Osteoblast (primary cell): ENCODE measurements at regions not wholly inside any gene's neighbourhood (a gene's known extent, or its start where the extent isn't known, plus 50 kb on each side); places are given as distances from the start of the nearest gene placed in this dataset.

Experiments
- DNase-seq: peaks from one replicate; pipeline ENCODE4 v3.0.0; 2011; ENCODE audit warnings: low spot score, mixed read lengths; ENCODE audit not compliant: insufficient read length; ENCODE audit errors: missing footprints
- H2AFZ ChIP-seq: 2 replicates; pipeline ENCODE4 v1.6.0; 2011; ENCODE audit warnings: mild to moderate bottlenecking, low read length
- H3K27ac ChIP-seq: 2 replicates; pipeline ENCODE4 v1.5.1; 2011; ENCODE audit warnings: mild to moderate bottlenecking, low read depth, low read length, moderate library complexity
- H3K27me3 ChIP-seq: 2 replicates; pipeline ENCODE4 v1.6.0; 2012; ENCODE audit warnings: mild to moderate bottlenecking, control low read depth, inconsistent platforms, low read length, moderate library complexity; ENCODE audit not compliant: insufficient read depth
- H3K36me3 ChIP-seq: 2 replicates; pipeline ENCODE4 v1.5.1; 2011; ENCODE audit warnings: mild to moderate bottlenecking, low read length, control low read depth, moderate library complexity; ENCODE audit not compliant: insufficient read depth
- H3K4me1 ChIP-seq: 2 replicates; pipeline ENCODE4 v1.5.1; 2011; ENCODE audit warnings: mild to moderate bottlenecking, low read length, control low read depth, moderate library complexity; ENCODE audit not compliant: insufficient read depth
- H3K4me2 ChIP-seq: 2 replicates; pipeline ENCODE4 v1.6.0; 2011; ENCODE audit warnings: mild to moderate bottlenecking, low read length; ENCODE audit not compliant: insufficient read depth
- H3K4me3 ChIP-seq: fragments of 200-600 bp; sonication (generic); 3 replicates; pipeline ENCODE4 v1.5.1; 2012; ENCODE audit warnings: mild to moderate bottlenecking, low read length, inconsistent platforms; ENCODE audit not compliant: insufficient read depth
- H3K79me2 ChIP-seq: 2 replicates; pipeline ENCODE4 v1.6.0; 2012; ENCODE audit warnings: mild to moderate bottlenecking, low read length, control low read depth, inconsistent platforms; ENCODE audit not compliant: insufficient read depth
- H3K9me3 ChIP-seq: 2 replicates; pipeline ENCODE4 v1.5.1; 2011; ENCODE audit warnings: low read depth, low read length, control low read depth
- H4K20me1 ChIP-seq: 2 replicates; pipeline ENCODE4 v1.6.0; 2012; ENCODE audit warnings: mild to moderate bottlenecking, low read length, control low read depth; ENCODE audit not compliant: insufficient read depth
- TF ChIP-seq, protein P1 (sequence below): IDR thresholded peaks from 2 replicates; pipeline ENCODE4 v1.5.1; 2011; ENCODE audit warnings: mild to moderate bottlenecking, low read depth, low read length, moderate library complexity; ENCODE audit errors: extremely low read depth

DNA sequence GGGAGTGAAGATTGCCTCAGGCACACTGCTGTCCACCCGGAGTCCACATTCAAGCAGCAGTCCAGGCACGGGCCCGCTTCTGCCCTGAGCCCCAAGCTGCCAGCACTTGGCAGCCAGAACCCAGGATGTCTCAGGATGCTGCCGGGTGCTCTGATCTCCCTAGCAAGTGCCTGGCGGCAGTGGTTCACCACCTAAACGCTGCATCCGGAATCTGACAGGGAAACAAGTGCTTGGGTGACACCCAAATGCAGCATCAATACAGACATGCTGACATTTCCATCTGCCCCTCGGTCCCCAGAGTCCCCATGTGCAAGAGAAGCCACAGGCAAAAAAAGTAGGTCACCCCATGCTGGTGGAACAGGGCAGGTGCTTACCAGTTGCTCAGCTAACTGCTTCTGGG lies 197.1 kb upstream of the RPL38 start:
- DNase-seq = no peak
- H3K36me3 ChIP-seq = no peaks in the 10 kb centered on the region
- no peaks in the 10 kb centered on the region for H3K9me3 ChIP-seq
- H3K27me3 ChIP-seq = no peaks in the 10 kb centered on the region
- no peaks in the 10 kb centered on the region for H3K79me2 ChIP-seq
- no peak overlapping the region for H3K4me3 ChIP-seq
- H3K4me2 ChIP-seq = no peak overlapping the region
- H3K4me1 ChIP-seq = no peaks in the 10 kb centered on the region
- no peak overlapping the region for H2AFZ ChIP-seq
- no peaks in the 10 kb centered on the region for H4K20me1 ChIP-seq
- TF ChIP-seq, protein P1, sequence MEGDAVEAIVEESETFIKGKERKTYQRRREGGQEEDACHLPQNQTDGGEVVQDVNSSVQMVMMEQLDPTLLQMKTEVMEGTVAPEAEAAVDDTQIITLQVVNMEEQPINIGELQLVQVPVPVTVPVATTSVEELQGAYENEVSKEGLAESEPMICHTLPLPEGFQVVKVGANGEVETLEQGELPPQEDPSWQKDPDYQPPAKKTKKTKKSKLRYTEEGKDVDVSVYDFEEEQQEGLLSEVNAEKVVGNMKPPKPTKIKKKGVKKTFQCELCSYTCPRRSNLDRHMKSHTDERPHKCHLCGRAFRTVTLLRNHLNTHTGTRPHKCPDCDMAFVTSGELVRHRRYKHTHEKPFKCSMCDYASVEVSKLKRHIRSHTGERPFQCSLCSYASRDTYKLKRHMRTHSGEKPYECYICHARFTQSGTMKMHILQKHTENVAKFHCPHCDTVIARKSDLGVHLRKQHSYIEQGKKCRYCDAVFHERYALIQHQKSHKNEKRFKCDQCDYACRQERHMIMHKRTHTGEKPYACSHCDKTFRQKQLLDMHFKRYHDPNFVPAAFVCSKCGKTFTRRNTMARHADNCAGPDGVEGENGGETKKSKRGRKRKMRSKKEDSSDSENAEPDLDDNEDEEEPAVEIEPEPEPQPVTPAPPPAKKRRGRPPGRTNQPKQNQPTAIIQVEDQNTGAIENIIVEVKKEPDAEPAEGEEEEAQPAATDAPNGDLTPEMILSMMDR = no peak
- H3K27ac ChIP-seq = no peak overlapping the region

- H2AFZ ChIP-seq = no peak overlapping the region
- H3K27ac ChIP-seq = no peak overlapping the region
- H3K36me3 ChIP-seq = no peaks in the 10 kb centered on the region
- H3K4me3 ChIP-seq = no peak overlapping the region
- no peaks in the 10 kb centered on the region for H3K79me2 ChIP-seq
- H3K9me3 ChIP-seq = no peaks in the 10 kb centered on the region
- H3K4me2 ChIP-seq = no peak overlapping the region
- H3K4me1 ChIP-seq = no peaks in the 10 kb centered on the region
- TF ChIP-seq, protein P1 = no peak
- H3K27me3 ChIP-seq = no peaks in the 10 kb centered on the region
- H4K20me1 ChIP-seq = no peaks in the 10 kb centered on the region
- no peak for DNase-seq
Measured at GRCh38 chr17:74008196-74008595, 195.3 kb upstream of the RPL38 start.

GRCh38 chr17:74009056-74009625 lies 194.3 kb upstream of the RPL38 start:
- Histone ChIP-seq H3K9me3 (no peaks in the 10 kb centered on the region), H3K79me2 (no peaks in the 10 kb centered on the region), H2AFZ (no peak overlapping the region), H3K4me1 (no peaks in the 10 kb centered on the region), H3K27me3 (no peaks in the 10 kb centered on the region), H4K20me1 (no peaks in the 10 kb centered on the region), H3K27ac (no peak overlapping the region), H3K4me2 (no peak overlapping the region), H3K36me3 (no peaks in the 10 kb centered on the region), H3K4me3 (no peak overlapping the region)
- DNase-seq = no peak
- TF ChIP-seq, protein P1 = no peak

GRCh38 chr17:74010903-74011302 lies 192.6 kb upstream of the RPL38 start:
- H3K9me3 ChIP-seq = no peaks in the 10 kb centered on the region
- no peak overlapping the region for H3K4me2 ChIP-seq
- H3K4me3 ChIP-seq = no peak overlapping the region
- no peaks in the 10 kb centered on the region for H3K36me3 ChIP-seq
- H3K27me3 ChIP-seq = no peaks in the 10 kb centered on the region
- H3K4me1 ChIP-seq = no peaks in the 10 kb centered on the region
- TF ChIP-seq, protein P1 = no peak
- no peaks in the 10 kb centered on the region for H4K20me1 ChIP-seq
- no peaks in the 10 kb centered on the region for H3K79me2 ChIP-seq
- no peak overlapping the region for H2AFZ ChIP-seq
- no peak for DNase-seq
- H3K27ac ChIP-seq = no peak overlapping the region
